NB4 (cell line): ENCODE measurements at regions not wholly inside any gene's neighbourhood (a gene's known extent, or its start where the extent isn't known, plus 50 kb on each side); places are given as distances from the start of the nearest gene placed in this dataset.

Experiments
- MYC ChIP-seq: IDR thresholded peaks from 2 replicates; pipeline ENCODE4 v1.6.1; 2011; ENCODE audit warnings: low read depth, low read length
- POLR2A ChIP-seq: IDR thresholded peaks from 2 replicates; pipeline ENCODE4 v1.6.1; 2011; ENCODE audit warnings: mild to moderate bottlenecking; ENCODE audit not compliant: insufficient read length; ENCODE audit errors: extremely low read depth
- TF ChIP-seq, protein P1 (sequence below): IDR thresholded peaks from one replicate; pipeline ENCODE4 v1.5.1; 2012; ENCODE audit warnings: low read depth, low read length
- TF ChIP-seq, protein P2 (sequence below): IDR thresholded peaks from 2 replicates; pipeline ENCODE4 v1.6.1; 2011; ENCODE audit warnings: low read depth, low read length

DNA sequence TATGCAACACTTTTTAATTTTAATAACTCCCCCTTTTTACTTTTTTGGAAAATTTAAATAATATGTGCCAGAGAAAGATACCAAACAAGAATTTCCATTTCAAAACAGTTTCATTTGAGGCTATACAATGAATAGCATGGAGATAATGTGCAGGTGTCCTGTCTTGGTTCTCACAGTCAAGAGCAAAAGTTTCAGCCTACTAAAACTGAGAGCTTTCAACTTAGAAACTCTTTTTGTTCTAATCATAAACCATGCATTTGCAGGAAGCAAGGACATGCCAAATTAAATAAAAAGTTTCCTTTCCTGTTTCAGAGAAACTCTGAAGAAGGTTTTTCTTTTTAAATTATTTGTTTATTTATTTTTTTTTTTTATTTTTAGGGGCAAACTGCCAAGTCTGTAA, 1165.6 kb upstream of the SEMA6A start:
- TF ChIP-seq, protein P1, sequence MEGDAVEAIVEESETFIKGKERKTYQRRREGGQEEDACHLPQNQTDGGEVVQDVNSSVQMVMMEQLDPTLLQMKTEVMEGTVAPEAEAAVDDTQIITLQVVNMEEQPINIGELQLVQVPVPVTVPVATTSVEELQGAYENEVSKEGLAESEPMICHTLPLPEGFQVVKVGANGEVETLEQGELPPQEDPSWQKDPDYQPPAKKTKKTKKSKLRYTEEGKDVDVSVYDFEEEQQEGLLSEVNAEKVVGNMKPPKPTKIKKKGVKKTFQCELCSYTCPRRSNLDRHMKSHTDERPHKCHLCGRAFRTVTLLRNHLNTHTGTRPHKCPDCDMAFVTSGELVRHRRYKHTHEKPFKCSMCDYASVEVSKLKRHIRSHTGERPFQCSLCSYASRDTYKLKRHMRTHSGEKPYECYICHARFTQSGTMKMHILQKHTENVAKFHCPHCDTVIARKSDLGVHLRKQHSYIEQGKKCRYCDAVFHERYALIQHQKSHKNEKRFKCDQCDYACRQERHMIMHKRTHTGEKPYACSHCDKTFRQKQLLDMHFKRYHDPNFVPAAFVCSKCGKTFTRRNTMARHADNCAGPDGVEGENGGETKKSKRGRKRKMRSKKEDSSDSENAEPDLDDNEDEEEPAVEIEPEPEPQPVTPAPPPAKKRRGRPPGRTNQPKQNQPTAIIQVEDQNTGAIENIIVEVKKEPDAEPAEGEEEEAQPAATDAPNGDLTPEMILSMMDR: no peak
- TF ChIP-seq MYC: no peak
- TF ChIP-seq POLR2A: no peak
- TF ChIP-seq, protein P2, sequence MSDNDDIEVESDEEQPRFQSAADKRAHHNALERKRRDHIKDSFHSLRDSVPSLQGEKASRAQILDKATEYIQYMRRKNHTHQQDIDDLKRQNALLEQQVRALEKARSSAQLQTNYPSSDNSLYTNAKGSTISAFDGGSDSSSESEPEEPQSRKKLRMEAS: no peak
